ENCODE measurements at regions not wholly inside any gene's neighbourhood (a gene's known extent, or its start where the extent isn't known, plus 50 kb on each side); places are given as distances from the start of the nearest gene placed in this dataset.

DNA sequence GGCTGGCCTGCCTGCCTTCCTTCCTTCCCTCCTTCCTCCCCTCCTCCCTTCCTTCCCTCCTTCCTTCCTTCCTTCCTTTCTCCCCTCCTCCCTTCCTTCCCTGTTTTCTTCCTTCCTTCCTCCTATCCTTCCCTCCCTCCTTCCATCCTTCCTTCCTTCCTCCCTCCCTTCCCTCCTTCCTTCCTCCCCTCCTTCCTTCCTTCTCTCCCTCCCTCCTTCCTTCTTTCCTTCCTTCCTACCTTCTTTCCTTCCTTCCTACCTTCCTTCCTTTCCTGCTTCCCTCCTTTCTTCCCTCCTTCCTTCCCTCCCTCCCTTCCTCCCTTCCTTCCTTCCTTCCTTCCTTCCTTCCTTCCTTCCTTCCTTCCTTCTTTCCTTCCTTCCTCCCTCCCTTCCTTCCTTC is 70.1 kb upstream of the PTGFR start:
- Histone ChIP-seq H3K27me3 (ENCODE audit: control insufficient read depth in 2 of 2, insufficient read depth in 2 of 2, low read length in 2 of 2) (no peaks in the 10 kb centered on the region), H3K4me2 (replicated peaks; ENCODE audit: extremely low read depth, low read length, poor library complexity, severe bottlenecking) (no peak overlapping the region)
- peaks cover 0 to 8% (median 2%) of the 10 kb centered on the region in 7 donors for H3K9me3 Mint-ChIP-seq

DNA sequence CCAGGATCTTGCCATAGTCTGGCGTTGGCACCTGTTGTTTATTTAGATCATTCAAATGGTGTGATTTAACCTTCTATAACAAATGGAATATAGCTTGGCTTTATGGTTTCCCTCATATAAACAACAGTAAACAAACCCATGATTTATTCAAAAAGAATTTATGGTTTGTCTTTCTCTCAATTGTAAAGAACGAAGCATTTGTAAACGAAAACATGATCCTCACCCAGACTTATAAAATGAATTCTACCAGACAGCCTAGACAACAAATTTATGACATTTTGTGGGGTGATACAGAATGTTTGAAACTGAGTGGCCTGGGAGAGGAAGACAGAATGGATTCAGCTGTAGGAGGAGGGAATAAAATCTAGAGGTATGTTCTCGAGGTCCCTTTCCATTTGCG is 66.1 kb upstream of the PTGFR start:
- peaks cover 0 to 8% of the 10 kb centered on the region in 2 donors for H3K4me1 ChIP-seq (ENCODE audit: control insufficient read depth in 1 of 2, insufficient read depth in 2 of 2, low read length in 2 of 2)
- H3K9ac ChIP-seq (ENCODE audit: insufficient read depth, low read length, poor library complexity, severe bottlenecking): no peak overlapping the region
- no peak overlapping the region for H3K4me3 Mint-ChIP-seq
- peaks cover 0 to 8% (median 2%) of the 10 kb centered on the region in 7 donors for H3K9me3 Mint-ChIP-seq
- H3K27me3 ChIP-seq (ENCODE audit: control insufficient read depth in 2 of 2, insufficient read depth in 2 of 2, low read length in 2 of 2): no peaks in the 10 kb centered on the region
- H4K20me1 ChIP-seq (ENCODE audit: insufficient read depth, low read length): no peaks in the 10 kb centered on the region
- no peaks in the 10 kb centered on the region for H3K27me3 Mint-ChIP-seq (ENCODE audit: low read depth in 3 of 3)
- H3K79me2 ChIP-seq (ENCODE audit: insufficient read depth, low read length): no peaks in the 10 kb centered on the region
- no peaks in the 10 kb centered on the region for H3K36me3 Mint-ChIP-seq
- H3K4me3 ChIP-seq (replicated peaks in 1 of 3; ENCODE audit: low read depth in 2 of 3, low read length in 3 of 3): no peak overlapping the region
- H3K9me3 ChIP-seq (replicated peaks in 1 of 2; ENCODE audit: control insufficient read depth in 1 of 2, insufficient read depth in 1 of 2, low read length in 2 of 2): peaks cover 0 to 6% of the 10 kb centered on the region in 2 donors
- TF ChIP-seq CTCF (IDR thresholded peaks at IDR 0.05): no peak
- DNase-seq: no peak
- H3K27ac ChIP-seq (ENCODE audit: low read depth in 1 of 2, low read length in 2 of 2): no peak overlapping the region
- no peak overlapping the region for H3K4me2 ChIP-seq (replicated peaks; ENCODE audit: extremely low read depth, low read length, poor library complexity, severe bottlenecking)
- intact Hi-C loops (cut with micrococcal nuclease): no loop called here
- H3K36me3 ChIP-seq (replicated peaks in 1 of 2; ENCODE audit: control insufficient read depth in 1 of 2, insufficient read depth in 2 of 2, low read length in 2 of 2): no peaks in the 10 kb centered on the region
- WGBS (ENCODE audit: insufficient coverage): 100% methylated on average over 2 of the region's 5 CpGs
- no peak overlapping the region for H2AFZ ChIP-seq (ENCODE audit: insufficient read depth, low read depth, low read length, poor library complexity, severe bottlenecking)
- H3K27ac Mint-ChIP-seq: no peak overlapping the region
- H3K4me1 Mint-ChIP-seq: peaks cover 13% of the 10 kb centered on the region

More for the DNA sequence above, 70.1 kb upstream of the PTGFR start:
- intact Hi-C loops (cut with micrococcal nuclease): no loop called here
- Histone ChIP-seq H3K4me3 (replicated peaks in 1 of 3; ENCODE audit: low read depth in 2 of 3, low read length in 3 of 3) (no peak overlapping the region), H3K9me3 (replicated peaks in 1 of 2; ENCODE audit: control insufficient read depth in 1 of 2, insufficient read depth in 1 of 2, low read length in 2 of 2) (peaks cover 0 to 6% of the 10 kb centered on the region in 2 donors), H2AFZ (ENCODE audit: insufficient read depth, low read depth, low read length, poor library complexity, severe bottlenecking) (no peak overlapping the region), H4K20me1 (ENCODE audit: insufficient read depth, low read length) (no peaks in the 10 kb centered on the region), H3K4me1 (ENCODE audit: control insufficient read depth in 1 of 2, insufficient read depth in 2 of 2, low read length in 2 of 2) (no peaks in the 10 kb centered on the region), H3K9ac (ENCODE audit: insufficient read depth, low read length, poor library complexity, severe bottlenecking) (no peak overlapping the region), H3K79me2 (ENCODE audit: insufficient read depth, low read length) (no peaks in the 10 kb centered on the region), H3K36me3 (replicated peaks in 1 of 2; ENCODE audit: control insufficient read depth in 1 of 2, insufficient read depth in 2 of 2, low read length in 2 of 2) (no peaks in the 10 kb centered on the region), H3K27ac (ENCODE audit: low read depth in 1 of 2, low read length in 2 of 2) (no peak overlapping the region)
- no peak for TF ChIP-seq CTCF (IDR thresholded peaks at IDR 0.05)
- no peaks in the 10 kb centered on the region for H3K36me3 Mint-ChIP-seq
- no peak overlapping the region for H3K4me3 Mint-ChIP-seq
- no peak overlapping the region for H3K27ac Mint-ChIP-seq
- DNase-seq: no peak
- peaks cover 6% of the 10 kb centered on the region for H3K4me1 Mint-ChIP-seq
- H3K27me3 Mint-ChIP-seq (ENCODE audit: low read depth in 3 of 3): no peaks in the 10 kb centered on the region

Data from CD14-positive monocyte (primary cell).